Fibroblast of skin of right quadriceps (primary cell): ENCODE measurements at regions not wholly inside any gene's neighbourhood (a gene's known extent, or its start where the extent isn't known, plus 50 kb on each side); places are given as distances from the start of the nearest gene placed in this dataset.
A peak's percentile ranks its signal among the peaks of the same experiment; 100 is the strongest.
"Not testable (repeated sequence)": the region's sequence is repeated elsewhere in the genome, so short reads cannot be mapped to it uniquely, and the experiment has no call there.

Source experiments
- DNase-seq: peaks from one replicate; pipeline ENCODE4 v3.0.0-alpha.2; 2013

DNA sequence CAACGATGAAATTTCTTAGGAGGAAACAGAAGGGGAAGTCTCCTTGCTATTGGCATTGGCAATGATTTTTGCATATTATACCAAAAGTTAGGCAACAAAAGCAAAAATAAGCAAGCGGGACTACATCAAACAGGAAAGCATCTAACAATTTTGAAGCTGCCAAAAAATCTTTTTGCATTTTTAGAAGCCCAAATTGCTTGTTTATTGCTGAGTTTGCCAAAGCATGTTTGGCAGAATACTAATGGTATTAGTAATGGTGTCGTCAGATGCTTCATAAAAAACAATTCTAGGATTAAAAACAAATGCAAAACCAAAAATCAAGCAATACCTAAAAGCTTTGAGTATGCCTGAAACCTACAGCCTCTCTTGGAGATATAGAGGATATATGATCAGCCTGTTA is 80.0 kb downstream of the GALR1 start:
- DNase-seq: no peak

DNA sequence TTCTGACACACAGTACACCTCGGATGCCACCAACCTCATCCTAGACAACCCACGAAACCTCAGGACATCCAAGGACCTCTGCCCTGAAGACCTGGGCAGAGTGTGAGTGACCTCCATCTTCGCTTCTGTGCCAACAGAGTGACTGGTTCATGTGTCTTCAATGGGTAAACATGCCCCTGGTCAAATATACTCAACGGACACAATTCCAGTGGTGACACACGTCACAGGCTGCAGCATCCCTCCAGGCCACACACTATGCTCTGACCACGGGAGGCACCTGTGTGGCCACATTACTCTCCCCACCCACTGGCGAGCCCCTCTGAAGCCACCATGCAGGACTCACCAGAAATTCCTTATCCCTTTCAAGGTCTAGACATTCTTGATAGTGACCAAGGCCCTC is 85.2 kb downstream of the GALR1 start:
- DNase-seq: no peak

DNA sequence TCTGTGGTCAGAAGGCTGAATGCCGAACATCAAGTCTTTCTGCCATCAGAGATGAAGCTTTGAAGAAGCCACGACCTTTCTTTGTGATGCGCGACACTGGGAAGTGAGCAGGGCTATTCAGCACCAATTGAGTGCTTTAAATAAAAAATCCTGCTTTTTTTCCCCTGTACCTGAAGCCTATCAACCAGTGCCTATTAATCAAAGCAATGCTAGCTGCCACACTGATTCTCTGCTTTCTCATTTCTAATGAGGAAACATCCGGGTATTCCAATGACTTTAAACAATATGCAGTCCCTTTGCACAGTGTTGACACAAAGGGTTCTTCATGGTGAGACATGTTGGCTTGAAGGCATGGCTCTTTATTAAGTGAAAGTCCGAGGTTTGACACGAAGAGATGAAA is 88.0 kb downstream of the GALR1 start:
- DNase-seq: no peak

DNA sequence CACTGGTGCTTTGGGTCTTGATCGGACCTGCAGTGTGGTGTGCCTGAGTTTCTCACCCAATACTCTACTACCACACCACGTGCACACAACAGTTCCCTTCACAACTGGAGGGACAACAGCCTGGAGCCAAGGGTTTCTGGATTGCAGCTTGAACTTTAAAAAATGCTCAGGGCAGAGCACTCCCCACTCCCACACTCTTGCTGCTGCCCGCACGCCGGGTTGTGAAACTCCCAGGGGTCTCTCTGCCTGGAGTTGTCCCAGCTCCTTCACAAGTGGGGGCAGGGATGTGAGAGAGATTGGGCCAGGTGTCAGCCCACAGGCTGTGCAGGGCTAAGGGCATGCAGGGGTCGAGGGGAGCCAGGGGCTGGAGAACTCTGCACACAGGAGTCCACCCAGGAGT is 89.4 kb downstream of the GALR1 start:
- DNase-seq: no peak

DNA sequence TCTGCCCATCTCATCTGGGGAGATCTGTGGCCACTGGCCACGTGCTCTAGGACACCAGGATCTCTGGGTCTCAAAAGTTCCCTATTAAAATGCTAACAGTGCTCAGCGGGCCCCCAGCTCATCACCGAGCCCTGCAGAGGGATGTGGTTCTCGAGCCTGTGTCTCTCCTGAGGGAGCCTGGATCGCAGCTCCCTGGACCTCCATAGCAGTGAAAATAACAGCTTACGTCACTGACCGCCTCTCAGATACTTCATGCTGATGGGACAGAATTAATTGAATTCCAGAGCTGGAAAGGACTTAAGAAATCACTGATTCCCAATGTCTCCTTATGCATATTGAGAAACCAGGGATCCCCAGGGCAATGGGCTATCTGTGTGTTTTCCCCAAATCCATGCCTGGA is 90.0 kb downstream of the GALR1 start:
- no peak for DNase-seq

DNA sequence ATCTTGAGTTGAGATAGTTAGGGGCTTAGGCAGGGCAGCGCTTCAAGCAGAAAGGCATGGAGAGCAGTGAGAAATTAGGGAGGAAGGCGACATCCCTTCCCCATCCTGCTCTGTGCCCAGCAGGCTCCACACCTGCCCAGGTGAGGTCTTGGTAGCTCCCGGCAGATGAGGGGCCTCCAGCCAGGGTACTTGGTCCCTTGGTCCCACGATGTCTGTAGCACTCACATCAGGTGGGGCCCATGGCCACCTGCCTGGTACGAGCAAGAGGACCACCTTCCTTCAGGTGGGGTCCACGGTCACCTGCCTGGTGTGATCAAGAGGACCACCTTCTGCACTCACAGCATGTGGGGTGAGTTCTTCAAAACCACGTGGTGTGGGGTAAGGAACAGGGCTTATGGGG is 91.2 kb downstream of the GALR1 start:
- DNase-seq: no peak

DNA sequence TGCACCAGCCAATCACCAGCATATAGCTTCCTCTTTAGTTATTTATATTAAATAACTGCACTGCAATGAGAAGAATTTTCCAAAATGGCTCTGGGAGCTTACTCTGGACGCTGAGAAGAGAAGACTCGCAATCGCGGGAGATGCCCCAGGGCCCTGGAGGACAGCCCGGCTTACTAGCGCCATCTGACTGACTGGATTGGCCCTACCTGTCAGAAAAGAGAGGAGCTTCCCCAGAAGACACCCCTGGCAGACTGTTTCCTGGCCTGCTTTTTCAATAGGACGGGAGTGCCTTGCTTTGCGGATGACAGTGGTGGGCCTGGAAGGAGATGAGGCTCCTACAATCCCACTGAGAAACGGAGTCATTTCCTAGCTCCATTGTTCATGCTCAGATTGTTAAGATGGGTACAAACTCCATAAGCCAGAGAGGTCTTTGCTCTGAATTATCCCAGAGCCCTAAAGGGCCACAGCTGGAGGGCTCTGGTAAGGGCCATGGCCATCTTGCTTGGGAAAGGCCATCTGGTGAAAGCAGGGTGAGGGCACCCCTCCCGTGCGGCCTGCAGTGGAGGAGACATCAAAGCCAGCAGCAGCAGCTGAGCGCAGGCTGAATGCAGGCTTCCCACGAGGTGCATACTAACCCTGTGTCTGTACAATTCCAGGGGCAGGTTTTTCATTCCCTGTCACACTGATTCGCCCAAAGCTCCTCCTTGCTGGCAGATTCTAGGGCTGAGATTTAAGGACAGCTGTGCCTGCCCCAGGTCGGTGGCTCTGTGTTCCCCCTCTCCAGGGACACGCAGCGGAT is 92.1 kb downstream of the GALR1 start:
- no peak for DNase-seq

DNA sequence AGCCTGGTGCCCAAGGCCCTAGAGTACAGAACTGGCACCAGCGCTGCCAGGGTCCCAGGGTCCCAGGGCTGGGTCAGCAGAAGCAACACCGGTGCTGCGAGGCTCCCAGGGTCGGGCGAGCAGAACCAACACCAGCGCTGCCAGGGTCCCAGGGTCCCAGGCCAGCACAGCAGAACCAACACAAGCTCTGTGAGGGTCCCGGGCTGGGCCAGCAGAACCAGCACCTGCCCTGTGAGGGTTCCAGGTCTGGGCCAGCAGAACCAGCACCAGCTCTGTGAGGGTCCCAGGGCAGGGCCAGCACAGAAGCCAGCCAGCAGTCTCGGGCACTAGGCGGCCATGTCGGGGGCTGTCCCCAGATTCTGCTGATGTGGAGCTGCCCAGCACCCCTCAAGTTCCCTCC is 93.1 kb downstream of the GALR1 start:
- DNase-seq: no peak

DNA sequence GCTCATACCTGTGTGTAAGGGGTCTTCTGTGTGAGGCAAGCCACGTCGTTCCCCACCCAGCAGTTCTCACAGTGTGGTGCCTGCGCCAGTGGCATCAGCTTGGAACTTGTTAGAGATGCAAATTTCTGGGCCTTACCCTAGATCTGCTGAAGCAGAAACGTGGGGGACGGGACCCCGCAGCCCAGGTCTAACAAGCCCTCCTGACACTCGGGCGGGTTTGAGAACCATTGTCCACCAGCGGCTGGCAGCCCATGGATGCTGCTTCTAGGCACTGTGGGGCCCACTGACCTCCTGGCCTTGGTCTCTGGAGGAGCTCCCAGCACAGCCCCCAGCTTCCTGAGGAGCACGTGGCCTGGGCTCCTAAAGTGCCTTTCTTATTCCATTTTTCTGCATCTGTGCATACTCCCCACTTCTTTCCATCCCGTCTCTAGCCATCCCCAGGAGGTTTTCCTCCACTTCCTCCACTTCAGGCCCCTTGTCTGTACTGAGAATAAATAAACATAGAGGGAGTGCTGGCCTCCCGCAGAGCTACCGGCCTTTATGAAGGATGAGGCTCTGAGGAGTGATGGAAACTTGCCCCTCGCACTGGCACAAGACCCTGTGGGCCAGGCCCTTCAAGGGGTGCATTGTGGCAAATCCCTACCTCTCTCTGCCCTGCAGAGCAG is 94.3 kb downstream of the GALR1 start:
- DNase-seq: no peak

DNA sequence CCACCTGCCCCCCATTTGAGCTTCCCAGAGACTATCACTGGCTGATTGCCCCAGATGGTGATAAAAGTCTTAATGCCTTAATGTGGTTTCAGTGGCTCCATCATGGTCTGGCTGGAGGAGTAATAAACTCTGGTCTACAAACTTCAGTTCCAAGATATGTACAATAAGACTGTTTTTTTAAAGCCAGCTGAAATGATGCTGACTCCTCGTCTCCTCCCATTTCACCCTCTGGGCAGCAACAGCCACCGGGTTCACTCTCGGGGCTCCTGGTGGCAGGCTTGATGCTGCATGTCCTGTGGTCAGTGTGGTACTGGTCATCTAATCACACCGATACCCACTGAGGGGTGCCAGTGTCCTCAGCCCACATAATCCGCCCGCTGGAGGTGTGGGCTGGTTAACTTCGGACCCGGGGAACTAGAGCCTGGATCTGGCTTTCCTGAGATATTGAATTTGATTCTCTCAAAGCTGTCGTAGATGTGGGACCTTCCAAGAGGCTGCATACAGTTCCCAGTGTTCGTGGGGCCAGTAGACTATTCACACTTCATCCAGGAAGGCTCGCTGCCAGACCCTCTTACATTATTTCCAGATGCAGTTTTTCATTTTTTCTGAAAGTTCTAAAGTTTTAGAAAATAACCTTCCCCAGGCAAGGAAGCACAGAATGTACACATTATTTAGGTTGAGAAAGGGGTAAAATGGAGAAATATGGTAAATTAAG is 95.3 kb downstream of the GALR1 start:
- no peak for DNase-seq

DNA sequence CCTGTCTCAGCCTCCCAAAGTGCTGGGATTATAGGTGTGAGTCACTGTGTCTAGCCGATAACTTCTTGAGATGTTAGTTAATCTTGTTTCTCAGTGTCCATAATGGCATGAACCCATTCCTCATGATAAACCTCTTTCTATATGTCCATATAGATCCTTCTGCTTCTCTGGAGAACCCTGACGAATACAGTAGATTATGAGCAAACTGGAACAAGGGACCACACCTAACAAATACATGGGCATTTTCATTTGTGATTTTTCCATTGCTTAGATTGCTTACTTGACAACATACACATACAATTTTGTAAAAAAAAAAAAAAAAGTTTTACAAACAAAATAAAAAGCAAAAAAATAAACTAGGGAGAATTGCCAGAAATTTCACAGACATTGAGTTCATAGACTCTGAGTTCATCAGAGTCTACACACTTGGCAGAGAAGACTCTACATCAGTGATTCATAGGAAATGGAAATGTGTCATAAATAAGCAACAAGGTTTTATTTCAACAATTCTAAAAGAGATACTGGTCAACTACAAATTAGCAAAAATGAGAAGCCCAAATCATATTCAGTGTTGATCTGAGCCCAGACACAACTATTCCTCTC is 96.7 kb downstream of the GALR1 start:
- DNase-seq: peak; percentile 6

DNA sequence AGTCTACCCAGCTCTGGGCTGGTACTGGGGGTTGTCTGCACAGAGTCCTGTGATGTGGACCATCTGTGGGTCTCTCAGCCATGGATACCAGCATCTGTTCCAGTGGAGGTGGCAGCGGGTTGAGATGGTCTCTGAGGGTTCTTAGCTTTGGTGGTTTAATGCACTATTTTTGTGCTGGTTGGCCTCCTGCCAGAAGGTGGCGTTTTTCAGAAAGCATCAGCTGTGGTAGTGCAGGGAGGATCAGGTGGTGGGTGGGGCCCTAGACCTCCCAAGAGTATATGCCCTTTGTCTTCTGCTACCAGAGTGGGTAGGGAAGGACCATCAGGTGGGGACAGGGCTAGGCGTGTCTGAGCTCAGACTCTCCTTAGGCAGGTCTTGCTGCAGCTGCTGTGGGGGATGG is 103.7 kb downstream of the GALR1 start:
- DNase-seq: not testable (repeated sequence)

DNA sequence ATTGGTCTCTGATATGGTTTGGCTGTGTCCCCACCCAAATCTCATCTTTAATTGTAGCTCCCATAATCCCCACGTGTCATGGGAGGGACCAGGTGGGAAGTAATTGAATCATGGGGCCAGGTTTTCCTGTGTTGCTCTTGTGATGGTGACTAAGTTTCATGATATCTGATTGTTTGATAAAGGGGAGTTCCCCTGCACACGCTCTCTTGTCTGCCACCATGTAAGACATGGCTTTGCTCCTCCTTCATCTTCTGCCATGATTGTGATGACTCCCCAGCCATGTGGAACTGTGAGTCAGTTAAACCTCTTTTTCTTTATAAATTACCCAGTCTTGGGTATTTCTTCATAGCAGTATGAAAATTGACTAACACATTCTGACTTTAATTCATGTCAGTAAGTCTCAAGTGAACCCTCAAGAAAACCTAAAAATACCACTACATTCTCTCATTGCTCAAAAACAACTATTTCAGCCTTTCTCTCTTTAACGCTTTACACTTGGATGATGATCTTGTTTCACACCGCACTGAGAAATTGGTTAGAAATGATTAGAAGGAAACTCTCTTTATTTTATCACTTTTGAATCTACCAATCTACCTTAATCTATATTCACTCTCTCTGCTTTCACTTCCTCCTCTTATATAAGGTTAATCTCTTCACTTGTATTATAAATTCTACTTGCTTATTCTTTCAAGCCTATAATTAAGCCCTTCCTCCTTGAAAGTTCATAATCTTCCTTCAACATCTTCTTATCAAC is 110.1 kb downstream of the GALR1 start:
- no peak for DNase-seq

DNA sequence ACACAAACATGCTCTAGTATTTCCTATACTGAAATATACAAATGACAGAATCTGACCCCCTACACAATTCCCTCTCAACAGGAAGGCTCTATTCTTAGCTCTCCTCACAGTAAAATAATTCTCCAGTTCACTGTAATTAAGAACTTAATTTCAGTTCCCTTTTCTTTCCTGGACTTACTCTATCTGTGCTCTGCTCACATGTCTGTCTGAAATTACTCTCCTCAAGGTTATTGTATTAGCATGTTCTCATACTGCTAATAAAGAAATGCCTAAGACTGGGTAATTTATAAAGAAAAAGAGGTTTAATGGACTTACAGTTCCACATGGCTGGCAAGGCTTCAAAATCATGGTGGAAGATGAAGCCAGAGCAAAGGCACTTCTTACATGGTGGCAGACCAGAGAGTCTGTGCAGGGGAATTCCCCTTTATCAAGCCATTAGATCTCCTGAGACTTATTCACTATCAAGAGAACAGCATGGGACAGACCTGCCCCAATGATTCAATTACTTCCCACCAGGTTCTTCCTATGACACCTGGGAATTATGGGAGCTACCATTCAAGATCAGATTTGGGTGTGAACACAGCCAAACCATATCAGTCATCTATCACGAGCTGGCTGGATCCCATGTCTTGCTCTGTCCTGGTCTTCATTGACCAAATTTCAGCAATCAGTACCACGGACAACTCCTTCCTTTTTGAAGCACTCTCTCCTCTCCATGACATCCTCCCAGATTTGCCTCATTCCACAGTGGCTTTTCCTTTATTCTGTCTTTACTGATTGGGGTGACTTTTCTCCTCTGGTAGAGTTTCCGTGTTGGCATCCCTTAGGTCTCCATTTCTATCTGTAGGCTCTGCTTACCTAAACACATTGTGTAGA is 110.9 kb downstream of the GALR1 start:
- DNase-seq: no peak

DNA sequence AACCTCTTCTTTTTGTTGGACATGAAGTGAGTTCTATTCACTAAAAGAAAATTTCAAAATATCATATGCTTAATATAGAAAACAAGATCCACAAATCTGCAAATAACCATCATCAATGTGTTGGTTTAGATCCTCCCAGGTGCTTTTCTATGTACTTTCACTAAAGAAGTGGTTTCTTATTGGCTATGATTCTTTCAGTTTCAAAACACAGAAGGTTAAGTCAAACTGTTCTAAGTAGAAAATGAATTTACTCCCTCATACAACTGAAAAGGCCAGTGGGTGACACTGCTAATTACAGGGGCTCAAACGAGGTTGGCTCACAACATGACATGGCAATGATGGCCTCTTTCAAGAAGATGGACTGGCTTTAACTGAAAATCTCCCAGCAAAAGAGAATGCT is 111.7 kb downstream of the GALR1 start:
- no peak for DNase-seq

DNA sequence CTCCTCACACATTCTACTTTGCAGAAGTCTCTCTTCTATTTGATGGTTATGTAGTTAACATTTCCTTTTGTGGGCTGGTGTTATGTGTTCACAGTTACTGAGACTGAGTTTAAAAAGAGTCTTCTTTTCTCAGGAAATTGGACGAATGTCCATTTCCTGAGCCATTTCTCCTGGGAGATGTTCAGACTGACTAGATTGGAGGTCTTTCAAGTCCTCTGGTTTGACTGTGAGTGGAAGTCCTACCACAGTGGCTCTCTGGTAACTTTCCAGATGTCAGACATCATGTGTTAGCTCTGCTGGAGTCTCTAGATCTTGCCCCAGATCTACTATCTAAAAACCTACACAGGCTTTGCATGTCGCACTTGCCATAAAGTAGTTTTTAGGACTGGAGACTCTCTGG is 116.0 kb downstream of the GALR1 start:
- DNase-seq: no peak

DNA sequence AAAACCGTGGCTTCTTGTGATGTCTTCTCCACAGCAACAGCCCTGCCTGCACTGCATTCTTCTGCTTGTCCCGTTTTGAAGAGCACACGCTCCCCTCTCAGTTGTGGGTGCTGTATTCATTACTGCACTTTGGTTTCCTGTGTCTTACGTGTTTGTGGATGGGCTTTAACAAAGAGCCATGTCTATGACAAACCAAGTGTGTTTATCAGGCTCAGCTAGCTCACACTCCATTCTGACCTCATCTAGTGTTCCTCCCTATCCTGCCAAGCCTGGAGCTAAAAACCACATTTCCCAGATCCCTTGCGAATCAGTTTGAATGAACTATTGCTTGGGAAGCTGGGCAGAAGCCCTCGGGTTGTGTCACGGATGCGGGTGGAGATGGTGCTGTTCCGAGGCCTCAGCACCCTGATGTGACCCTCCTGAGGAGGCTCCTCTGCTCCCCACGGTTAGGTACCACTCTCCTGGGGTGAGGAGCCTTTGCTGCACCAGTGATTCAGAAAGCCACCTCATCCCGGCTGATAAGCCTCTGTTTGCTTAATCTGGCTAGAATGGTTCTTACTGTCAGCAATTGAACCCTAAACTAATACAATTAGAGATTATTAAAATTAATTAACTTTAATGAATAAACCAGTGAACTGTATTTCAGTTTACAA is 116.5 kb downstream of the GALR1 start:
- DNase-seq: no peak

DNA sequence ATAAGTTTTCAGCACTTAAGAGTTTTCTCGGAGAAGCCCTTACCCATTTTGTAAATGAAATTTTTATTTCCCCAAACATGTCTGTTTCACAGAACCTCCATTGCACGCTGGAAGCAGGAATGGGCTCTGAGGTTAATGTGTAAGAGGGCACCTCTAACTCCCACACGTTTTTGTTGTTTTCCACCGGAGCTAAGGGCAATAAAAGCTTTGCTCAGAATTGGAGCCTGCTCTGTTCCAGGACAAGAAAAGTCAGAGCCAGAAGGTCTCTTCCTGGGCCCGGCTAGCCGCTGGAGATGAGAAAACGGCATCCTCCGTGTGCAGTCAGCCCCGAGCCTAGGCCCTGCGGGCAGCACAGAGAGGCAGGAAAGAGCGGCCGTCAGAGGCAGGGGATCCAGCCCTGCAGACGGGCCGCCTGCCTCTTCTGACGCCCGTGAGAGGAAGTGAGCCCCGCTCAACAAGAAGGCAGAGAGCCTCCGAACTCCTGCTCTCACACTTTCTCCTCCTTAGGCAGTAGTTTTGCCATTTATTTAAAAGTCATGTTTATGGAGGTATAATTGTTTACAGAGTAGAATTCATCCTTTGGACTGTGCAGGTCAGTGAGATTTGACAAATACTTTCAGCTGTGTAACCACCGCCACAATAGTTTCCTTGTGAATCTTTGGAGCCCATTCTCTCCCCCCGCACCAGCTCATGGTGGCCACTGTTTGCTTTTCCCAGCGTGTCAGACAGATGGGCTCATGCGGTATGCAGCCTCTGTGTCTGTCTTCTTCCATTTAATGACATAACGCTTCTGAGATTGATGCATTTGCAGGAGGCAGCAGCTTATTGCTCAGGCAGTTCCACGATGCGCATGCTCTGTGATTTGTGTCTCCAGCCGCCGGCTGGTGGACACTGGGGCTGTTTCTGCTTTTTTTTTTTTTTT is 117.3 kb downstream of the GALR1 start:
- DNase-seq: peak; percentile 14

DNA sequence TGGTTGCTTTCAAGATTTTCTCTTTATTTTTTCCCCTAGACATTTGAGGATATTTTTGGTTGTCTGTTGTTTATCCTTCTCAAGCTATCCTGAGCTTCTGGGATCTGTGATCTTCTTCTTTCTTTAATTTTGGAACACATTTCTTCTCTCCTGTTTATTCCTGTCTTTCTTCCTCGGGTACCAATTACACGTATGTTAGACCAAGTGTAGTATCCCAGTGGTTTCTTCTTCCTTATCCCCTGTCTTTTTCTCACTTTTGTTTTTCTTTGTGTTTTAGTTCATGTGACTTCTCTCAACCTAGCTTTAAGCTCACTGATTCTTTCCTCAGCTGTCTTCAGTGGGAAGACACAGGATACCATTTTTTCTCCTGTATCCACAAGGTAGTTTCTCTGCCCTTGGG is 120.0 kb downstream of the GALR1 start:
- no peak for DNase-seq
